ENCODE measurements at regions not wholly inside any gene's neighbourhood (a gene's known extent, or its start where the extent isn't known, plus 50 kb on each side); places are given as distances from the start of the nearest gene placed in this dataset.
"Not testable (repeated sequence)": the region's sequence is repeated elsewhere in the genome, so short reads cannot be mapped to it uniquely, and the experiment has no call there.

DNA sequence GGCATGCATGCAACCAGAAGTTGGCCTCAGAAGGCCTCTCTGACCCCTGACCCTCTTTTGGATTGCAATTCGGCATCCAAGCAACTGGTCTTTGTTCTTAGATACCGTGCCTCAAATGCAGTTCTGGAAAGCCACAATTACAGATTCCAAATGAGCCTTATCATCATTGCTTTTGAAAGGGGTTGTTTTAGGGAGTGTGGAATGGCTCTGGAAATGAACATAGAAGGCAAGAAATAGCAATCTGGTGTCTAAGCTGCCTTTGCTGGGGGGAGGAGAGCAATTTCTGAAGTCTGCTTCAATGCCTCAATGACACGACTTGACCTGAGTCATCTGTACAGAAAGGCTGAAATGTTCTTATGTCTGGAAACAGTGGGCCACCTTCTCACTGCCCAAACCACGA is 250.1 kb downstream of the NUAK1 start:
- no peak for DNase-seq (ENCODE audit: low read depth)
- no peak overlapping the region for H3K4me3 ChIP-seq (ENCODE audit: low read depth, low read length)
- TF ChIP-seq, protein P1, sequence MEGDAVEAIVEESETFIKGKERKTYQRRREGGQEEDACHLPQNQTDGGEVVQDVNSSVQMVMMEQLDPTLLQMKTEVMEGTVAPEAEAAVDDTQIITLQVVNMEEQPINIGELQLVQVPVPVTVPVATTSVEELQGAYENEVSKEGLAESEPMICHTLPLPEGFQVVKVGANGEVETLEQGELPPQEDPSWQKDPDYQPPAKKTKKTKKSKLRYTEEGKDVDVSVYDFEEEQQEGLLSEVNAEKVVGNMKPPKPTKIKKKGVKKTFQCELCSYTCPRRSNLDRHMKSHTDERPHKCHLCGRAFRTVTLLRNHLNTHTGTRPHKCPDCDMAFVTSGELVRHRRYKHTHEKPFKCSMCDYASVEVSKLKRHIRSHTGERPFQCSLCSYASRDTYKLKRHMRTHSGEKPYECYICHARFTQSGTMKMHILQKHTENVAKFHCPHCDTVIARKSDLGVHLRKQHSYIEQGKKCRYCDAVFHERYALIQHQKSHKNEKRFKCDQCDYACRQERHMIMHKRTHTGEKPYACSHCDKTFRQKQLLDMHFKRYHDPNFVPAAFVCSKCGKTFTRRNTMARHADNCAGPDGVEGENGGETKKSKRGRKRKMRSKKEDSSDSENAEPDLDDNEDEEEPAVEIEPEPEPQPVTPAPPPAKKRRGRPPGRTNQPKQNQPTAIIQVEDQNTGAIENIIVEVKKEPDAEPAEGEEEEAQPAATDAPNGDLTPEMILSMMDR (IDR thresholded peaks at IDR 0.05; ENCODE audit: insufficient read depth, low read length, poor library complexity, severe bottlenecking) = no peak
- no peaks in the 10 kb centered on the region for H3K27me3 ChIP-seq (ENCODE audit: control insufficient read depth, insufficient read depth, low read length)
- H3K36me3 ChIP-seq (ENCODE audit: control insufficient read depth, insufficient read depth, low read length) = no peaks in the 10 kb centered on the region

DNA sequence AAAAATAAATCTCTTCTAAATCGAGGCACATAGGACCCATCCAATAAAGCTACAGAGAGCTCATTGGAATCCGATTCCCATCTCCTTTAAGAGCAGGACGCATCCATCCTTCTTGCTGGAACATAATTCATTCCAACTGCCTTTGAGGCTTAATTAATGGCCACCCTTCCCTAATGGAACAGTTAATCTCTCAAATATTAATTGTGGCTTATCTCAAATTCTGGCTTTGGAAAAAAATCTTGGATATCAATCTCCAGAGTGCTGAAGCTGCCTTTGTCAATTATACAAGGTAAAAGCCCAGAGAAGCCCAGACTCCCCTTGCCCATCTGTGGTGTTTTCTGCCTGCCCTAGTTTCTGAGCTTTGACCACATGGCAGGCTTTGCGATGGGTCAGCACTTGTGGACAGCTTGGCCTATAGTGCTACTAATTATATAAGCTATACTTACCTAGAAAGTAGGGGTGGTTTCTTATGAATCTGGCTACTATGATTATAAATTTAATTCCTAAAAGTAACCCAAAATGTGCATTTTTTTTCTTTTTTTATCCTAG is 246.3 kb downstream of the NUAK1 start:
- TF ChIP-seq, protein P1 (IDR thresholded peaks at IDR 0.05; ENCODE audit: insufficient read depth, low read length, poor library complexity, severe bottlenecking) = no peak
- Histone ChIP-seq H3K27me3 (ENCODE audit: control insufficient read depth, insufficient read depth, low read length) (no peaks in the 10 kb centered on the region), H3K4me3 (ENCODE audit: low read depth, low read length) (no peak overlapping the region), H3K36me3 (ENCODE audit: control insufficient read depth, insufficient read depth, low read length) (no peaks in the 10 kb centered on the region)
- DNase-seq (ENCODE audit: low read depth) = no peak

DNA sequence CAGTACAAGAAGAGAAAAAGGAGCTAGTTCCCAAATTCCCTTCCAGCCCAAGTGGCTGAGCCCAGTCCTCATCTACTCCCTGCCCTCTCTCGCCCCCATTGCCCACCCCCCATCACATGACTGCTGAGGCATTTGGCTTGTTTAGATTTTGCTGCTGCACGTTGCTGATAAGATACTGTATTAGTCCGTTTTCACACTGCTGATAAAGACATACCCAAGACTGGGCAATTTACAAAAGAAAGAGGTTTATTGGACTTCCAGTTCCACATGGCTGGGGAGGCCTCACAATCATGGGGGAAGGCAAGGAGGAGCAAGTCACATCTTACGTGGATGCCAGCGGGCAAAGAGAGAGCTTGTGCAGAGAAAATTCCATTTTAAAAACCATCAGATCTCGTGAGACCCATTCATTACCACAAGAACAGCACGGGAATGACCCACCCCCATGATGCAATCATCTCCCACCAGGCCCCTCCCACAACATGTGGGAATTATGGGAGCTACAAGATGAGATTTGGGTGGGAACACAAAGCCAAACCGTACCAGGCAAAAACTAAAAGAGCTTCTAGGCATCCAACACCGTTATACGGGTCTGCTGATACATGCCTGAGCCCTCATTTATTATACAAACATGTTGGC is 243.4 kb downstream of the NUAK1 start:
- H3K4me3 ChIP-seq (ENCODE audit: low read depth, low read length); H3K27me3 ChIP-seq (ENCODE audit: control insufficient read depth, insufficient read depth, low read length); DNase-seq (ENCODE audit: low read depth); H3K36me3 ChIP-seq (ENCODE audit: control insufficient read depth, insufficient read depth, low read length): not testable (repeated sequence)

DNA sequence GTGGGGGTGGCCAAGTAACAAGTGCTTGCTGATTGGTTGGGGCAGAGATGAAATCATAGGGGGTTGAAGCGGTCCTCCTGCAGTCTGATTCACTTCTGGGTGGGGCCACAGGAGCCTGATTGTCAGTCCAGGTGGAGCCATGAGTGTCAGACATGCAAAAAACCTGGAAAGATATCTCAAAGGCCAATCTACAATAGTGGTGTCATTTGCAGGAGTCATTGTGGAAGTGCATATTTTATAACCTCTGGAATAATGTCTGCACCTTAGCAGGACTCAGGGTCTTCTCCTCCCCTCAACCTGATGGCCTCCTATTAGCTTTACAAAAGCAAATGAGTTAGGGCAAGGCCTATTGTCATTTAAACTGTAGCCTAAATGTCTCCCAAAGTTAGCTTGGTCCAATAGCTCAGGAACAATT is 241.4 kb downstream of the NUAK1 start:
- DNase-seq (ENCODE audit: low read depth) = no peak
- Histone ChIP-seq H3K27me3 (ENCODE audit: control insufficient read depth, insufficient read depth, low read length) (no peaks in the 10 kb centered on the region), H3K36me3 (ENCODE audit: control insufficient read depth, insufficient read depth, low read length) (no peaks in the 10 kb centered on the region), H3K4me3 (ENCODE audit: low read depth, low read length) (no peak overlapping the region)
- TF ChIP-seq, protein P1 (IDR thresholded peaks at IDR 0.05; ENCODE audit: insufficient read depth, low read length, poor library complexity, severe bottlenecking) = no peak

DNA sequence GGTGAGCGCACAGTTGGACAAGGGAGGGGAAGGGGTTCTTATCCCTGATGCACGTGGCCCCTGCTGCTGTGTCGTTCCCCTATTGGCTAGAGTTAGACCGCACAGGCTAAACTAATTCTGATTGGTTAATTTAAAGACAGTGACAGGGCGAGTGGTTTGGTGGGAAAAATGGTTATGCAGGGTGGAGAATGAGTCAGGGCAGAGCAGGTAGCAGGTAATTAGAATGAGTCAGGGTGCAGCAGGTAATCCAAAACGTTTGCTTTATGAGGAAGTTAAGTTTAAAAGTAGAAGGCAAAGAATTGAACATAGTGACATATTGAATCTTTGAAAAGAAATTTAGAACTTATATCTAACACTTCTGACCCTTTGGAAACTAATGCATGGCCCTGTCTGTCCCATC is 240.5 kb downstream of the NUAK1 start:
- not testable (repeated sequence) for H3K36me3 ChIP-seq (ENCODE audit: control insufficient read depth, insufficient read depth, low read length); H3K4me3 ChIP-seq (ENCODE audit: low read depth, low read length); DNase-seq (ENCODE audit: low read depth); H3K27me3 ChIP-seq (ENCODE audit: control insufficient read depth, insufficient read depth, low read length)

DNA sequence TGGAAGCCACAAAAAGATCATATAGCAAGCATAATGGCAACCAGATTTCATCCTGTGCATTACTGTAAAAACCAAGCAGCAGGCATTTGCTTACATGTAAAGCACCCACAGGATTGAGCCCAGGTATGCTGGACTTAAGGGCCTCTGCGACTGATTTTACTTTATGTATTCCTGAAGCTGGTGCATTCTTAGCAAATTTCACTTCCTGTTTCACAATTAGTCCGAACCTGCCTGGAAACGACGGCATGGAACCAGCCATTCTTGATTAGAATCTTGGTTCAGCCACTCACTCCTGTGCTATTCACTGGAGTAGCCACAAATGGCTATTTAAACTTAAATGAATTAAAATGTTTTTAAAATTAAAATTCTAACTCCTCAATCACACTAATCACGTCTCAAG is 239.2 kb downstream of the NUAK1 start:
- no peaks in the 10 kb centered on the region for H3K27me3 ChIP-seq (ENCODE audit: control insufficient read depth, insufficient read depth, low read length)
- no peak for DNase-seq (ENCODE audit: low read depth)
- no peaks in the 10 kb centered on the region for H3K36me3 ChIP-seq (ENCODE audit: control insufficient read depth, insufficient read depth, low read length)
- H3K4me3 ChIP-seq (ENCODE audit: low read depth, low read length) = no peak overlapping the region
- TF ChIP-seq, protein P1 (IDR thresholded peaks at IDR 0.05; ENCODE audit: insufficient read depth, low read length, poor library complexity, severe bottlenecking) = no peak

DNA sequence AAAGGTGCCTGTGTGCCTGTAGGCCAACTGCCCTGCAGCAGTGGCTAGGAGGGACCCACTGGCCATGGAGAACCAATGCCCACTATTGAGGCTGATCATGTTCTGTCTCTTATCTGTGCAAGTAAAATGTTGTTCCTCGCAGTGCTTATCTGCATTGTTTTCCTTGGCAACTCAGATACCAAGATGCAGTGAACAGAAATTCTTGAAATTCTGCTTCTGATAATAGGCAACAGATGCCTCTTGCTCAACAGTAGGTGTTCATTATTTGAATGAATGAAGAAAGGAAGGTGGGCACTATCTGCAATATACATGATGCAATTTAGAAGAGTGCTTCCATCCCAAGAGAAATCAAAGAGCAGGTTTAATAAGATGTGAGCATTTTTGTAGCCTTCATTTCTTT is 232.2 kb downstream of the NUAK1 start:
- H3K27me3 ChIP-seq (ENCODE audit: control insufficient read depth, insufficient read depth, low read length) = no peaks in the 10 kb centered on the region
- no peak for DNase-seq (ENCODE audit: low read depth)
- TF ChIP-seq, protein P1 (IDR thresholded peaks at IDR 0.05; ENCODE audit: insufficient read depth, low read length, poor library complexity, severe bottlenecking) = no peak
- no peak overlapping the region for H3K4me3 ChIP-seq (ENCODE audit: low read depth, low read length)
- H3K36me3 ChIP-seq (ENCODE audit: control insufficient read depth, insufficient read depth, low read length) = no peaks in the 10 kb centered on the region

All from kidney epithelial cell (primary cell).